Sigmoid colon (tissue), 6 donors: ENCODE measurements at regions not wholly inside any gene's neighbourhood (a gene's known extent, or its start where the extent isn't known, plus 50 kb on each side); places are given as distances from the start of the nearest gene placed in this dataset.
"Not testable (repeated sequence)": the region's sequence is repeated elsewhere in the genome, so short reads cannot be mapped to it uniquely, and the experiment has no call there.

Experiments used
- DNase-seq: peaks from one replicate; pipeline ENCODE4 v3.0.0-alpha.2; 2019
- H3K27ac ChIP-seq, 4 donors: fragments of 200-600 bp; sonication (generic); one replicate each; pipeline ENCODE4 v1.5.1; 2016 to 2019; ENCODE audit warnings: mild to moderate bottlenecking in 1 of 4
- H3K27me3 ChIP-seq, 3 donors: fragments of 200-600 bp; sonication (generic); one replicate each; pipeline ENCODE4 v1.5.1; 2019; ENCODE audit warnings: mild to moderate bottlenecking in 1 of 3
- H3K36me3 ChIP-seq, 4 donors: fragments of 200-600 bp; sonication (generic); one replicate each; pipeline ENCODE4 v1.5.1; 2016 to 2019
- H3K4me1 ChIP-seq, 4 donors: fragments of 200-600 bp; sonication (generic); one replicate each; pipeline ENCODE4 v1.5.1; 2017 to 2019
- H3K4me3 ChIP-seq, 4 donors: fragments of 200-600 bp; sonication (generic); one replicate each; pipeline ENCODE4 v1.5.1; 2017 to 2019; ENCODE audit warnings: mild to moderate bottlenecking in 2 of 4, moderate library complexity in 1 of 4
- H3K9me3 ChIP-seq, 4 donors: fragments of 200-600 bp in 3 of 4; sonication (generic) in 3 of 4; one replicate each; pipeline versions ENCODE4 v1.5.1 to v1.6.1; 2013 to 2019
- EP300 ChIP-seq, 4 donors: sonication (generic); formaldehyde crosslinking; IDR thresholded peaks; one replicate each; pipeline ENCODE4 v1.6.1; 2017; ENCODE audit warnings: antibody characterized with exemption in 4 of 4
- POLR2A ChIP-seq, 2 donors: fragments of 450-650 bp; IDR thresholded peaks; one replicate each; pipeline ENCODE4 v1.6.1; 2016; ENCODE audit warnings: antibody characterized with exemption in 2 of 2, mild to moderate bottlenecking in 2 of 2, moderate library complexity in 2 of 2
- POLR2AphosphoS5 ChIP-seq, 4 donors: sonication (generic); formaldehyde crosslinking; IDR thresholded peaks; one replicate each; pipeline ENCODE4 v1.6.1; 2017; ENCODE audit warnings: antibody characterized with exemption in 4 of 4
- WGBS, 2 donors: extraction: QIAGEN DNeasy Blood & Tissue Kit; methylation state at CpG; one replicate each; pipeline ENCODE4 v1.1.7; 2013; 5-methylcytosine and 5-hydroxymethylcytosine counted together
- intact Hi-C: fragments of 100-400 bp; cut with DNase I; formaldehyde crosslinking; loops from one replicate; pipeline ENCODE4 v1.15.1; 2023
- TF ChIP-seq, protein P1 (sequence below), 4 experiments: fragments of 450-650 bp in 3 of 4; fragments of 200-600 bp in 1 of 4; IDR thresholded peaks; one replicate each; pipeline ENCODE4 v1.5.1; 2016 to 2019; ENCODE audit warnings: antibody characterized with exemption in 4 of 4, mild to moderate bottlenecking in 3 of 4, moderate library complexity in 2 of 4
- donor health status: healthy with polysubstance abuse.
- donor health status: healthy.

DNA sequence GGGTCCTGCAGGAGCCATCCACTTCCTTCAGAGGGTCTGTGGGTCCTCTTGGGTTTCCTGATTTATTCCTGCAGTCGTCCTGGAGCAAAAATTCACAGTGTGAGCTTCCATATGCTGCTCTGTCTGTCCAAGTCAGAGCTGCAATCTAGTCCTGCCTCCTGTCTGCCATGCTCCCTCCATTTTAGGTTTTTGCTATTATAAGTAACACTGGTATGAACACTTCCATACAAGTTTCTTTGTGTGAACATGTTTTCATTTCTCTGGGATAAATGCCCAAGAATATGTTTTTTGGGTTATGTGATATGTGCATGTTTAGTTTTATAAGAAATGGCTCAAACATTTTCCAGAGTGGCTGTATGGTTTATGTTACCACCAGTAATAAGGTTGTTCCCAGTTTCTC is 188.1 kb downstream of the ACTR3B start:
- Histone ChIP-seq H3K9me3 (no peaks in the 10 kb centered on the region), H3K4me1 (no peaks in the 10 kb centered on the region), H3K36me3 (no peaks in the 10 kb centered on the region), H3K27ac (no peak overlapping the region), H3K4me3 (no peak overlapping the region), H3K27me3 (no peaks in the 10 kb centered on the region)
- TF ChIP-seq POLR2A (IDR thresholded peaks at IDR 0.05) (no peak), EP300 (IDR thresholded peaks at IDR 0.05) (no peak), POLR2AphosphoS5 (IDR thresholded peaks at IDR 0.05) (no peak)
- TF ChIP-seq, protein P1, sequence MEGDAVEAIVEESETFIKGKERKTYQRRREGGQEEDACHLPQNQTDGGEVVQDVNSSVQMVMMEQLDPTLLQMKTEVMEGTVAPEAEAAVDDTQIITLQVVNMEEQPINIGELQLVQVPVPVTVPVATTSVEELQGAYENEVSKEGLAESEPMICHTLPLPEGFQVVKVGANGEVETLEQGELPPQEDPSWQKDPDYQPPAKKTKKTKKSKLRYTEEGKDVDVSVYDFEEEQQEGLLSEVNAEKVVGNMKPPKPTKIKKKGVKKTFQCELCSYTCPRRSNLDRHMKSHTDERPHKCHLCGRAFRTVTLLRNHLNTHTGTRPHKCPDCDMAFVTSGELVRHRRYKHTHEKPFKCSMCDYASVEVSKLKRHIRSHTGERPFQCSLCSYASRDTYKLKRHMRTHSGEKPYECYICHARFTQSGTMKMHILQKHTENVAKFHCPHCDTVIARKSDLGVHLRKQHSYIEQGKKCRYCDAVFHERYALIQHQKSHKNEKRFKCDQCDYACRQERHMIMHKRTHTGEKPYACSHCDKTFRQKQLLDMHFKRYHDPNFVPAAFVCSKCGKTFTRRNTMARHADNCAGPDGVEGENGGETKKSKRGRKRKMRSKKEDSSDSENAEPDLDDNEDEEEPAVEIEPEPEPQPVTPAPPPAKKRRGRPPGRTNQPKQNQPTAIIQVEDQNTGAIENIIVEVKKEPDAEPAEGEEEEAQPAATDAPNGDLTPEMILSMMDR (IDR thresholded peaks at IDR 0.05) = no peak
- 53 to 77% methylated on average over 1 of the region's 1 CpG for WGBS, 2 donors
- DNase-seq = no peak
- intact Hi-C loops = no loop called here

DNA sequence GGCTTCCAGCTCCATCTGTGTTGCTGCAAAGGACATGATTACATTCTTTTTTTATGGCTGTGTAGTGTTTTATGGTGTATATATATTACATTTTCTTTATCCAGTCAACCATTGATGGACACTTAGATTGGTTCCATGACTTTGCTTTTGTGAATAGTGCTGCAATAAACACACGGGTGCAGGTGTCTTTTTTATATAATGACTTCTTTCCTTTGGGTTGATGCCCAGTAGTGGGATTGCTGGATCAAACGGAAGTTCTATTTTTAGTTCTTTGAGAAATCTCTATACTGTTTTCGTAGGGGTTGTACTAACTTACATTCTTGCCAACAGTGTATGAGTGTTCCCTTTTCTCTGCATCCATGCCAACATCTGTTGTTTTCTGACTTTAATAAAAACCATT is 189.7 kb downstream of the ACTR3B start:
- TF ChIP-seq POLR2AphosphoS5 (IDR thresholded peaks at IDR 0.05) (no peak), EP300 (IDR thresholded peaks at IDR 0.05) (no peak), POLR2A (IDR thresholded peaks at IDR 0.05) (no peak)
- TF ChIP-seq, protein P1 (IDR thresholded peaks at IDR 0.05) = no peak
- 16 to 48% methylated on average over 3 of the region's 3 CpGs for WGBS, 2 donors

DNA sequence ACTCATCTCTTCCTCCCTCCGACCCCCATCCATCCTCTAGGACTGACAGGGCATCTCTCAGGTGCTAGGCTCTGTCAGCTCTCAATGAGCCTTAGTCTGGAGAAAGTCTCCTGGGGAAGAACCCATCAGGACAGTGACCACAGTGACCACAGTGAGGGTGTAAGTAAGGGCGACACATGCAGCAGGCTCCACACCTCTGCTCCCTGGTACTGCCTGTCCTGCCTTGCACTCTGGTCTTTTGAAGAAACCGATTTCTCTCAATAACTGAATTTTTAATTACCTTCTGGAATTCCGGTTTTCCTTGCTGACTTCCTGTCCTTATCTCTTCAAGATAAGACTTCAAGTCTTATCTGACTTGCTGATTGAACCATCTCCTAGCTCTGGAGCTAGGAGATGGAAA is 190.2 kb downstream of the ACTR3B start:
- intact Hi-C loops = no loop called here
- no peak for DNase-seq
- no peaks in the 10 kb centered on the region for H3K9me3 ChIP-seq

More for the DNA sequence above, 189.7 kb downstream of the ACTR3B start:
- H3K9me3 ChIP-seq = no peaks in the 10 kb centered on the region
- intact Hi-C loops = no loop called here
- DNase-seq = no peak
- H3K4me1 ChIP-seq = no peaks in the 10 kb centered on the region
- H3K27ac ChIP-seq = no peak overlapping the region
- H3K4me3 ChIP-seq = no peak overlapping the region
- H3K36me3 ChIP-seq = no peaks in the 10 kb centered on the region
- no peaks in the 10 kb centered on the region for H3K27me3 ChIP-seq

DNA sequence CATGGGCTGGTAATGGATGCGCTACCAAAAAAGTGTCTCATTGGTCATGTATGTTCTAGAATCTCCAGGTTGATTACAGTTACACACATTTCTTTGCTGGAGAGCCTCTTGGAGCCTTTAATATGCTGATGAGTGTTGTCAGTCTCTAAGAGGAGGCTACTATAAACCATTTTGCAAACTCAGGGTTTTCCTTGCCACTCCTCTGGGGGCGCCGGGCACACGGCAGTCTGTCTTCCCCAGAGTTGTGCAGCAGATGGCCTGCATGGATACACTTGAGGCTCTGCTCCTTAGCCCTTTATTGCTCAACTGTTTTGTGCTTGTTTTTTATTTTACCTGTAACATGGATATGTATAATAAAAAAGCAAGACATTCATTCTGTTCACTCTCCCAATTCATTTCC is 196.5 kb downstream of the ACTR3B start:
- TF ChIP-seq, protein P1 (IDR thresholded peaks at IDR 0.05) = no peak
- TF ChIP-seq POLR2A (IDR thresholded peaks at IDR 0.05) (no peak), POLR2AphosphoS5 (IDR thresholded peaks at IDR 0.05) (no peak), EP300 (IDR thresholded peaks at IDR 0.05) (no peak)
- peaks cover 0 to under 1% (median 0%) of the 10 kb centered on the region in 4 donors for H3K9me3 ChIP-seq
- H3K27me3 ChIP-seq = no peaks in the 10 kb centered on the region
- H3K36me3 ChIP-seq = no peaks in the 10 kb centered on the region
- no peak for DNase-seq
- H3K27ac ChIP-seq = no peak overlapping the region
- 60 to 81% methylated on average over 4 of the region's 4 CpGs for WGBS, 2 donors
- intact Hi-C loops = no loop called here
- H3K4me1 ChIP-seq = no peaks in the 10 kb centered on the region
- no peak overlapping the region for H3K4me3 ChIP-seq

More for the DNA sequence above, 190.2 kb downstream of the ACTR3B start:
- TF ChIP-seq POLR2AphosphoS5 (IDR thresholded peaks at IDR 0.05) = no peak
- TF ChIP-seq POLR2A (IDR thresholded peaks at IDR 0.05) = no peak
- Histone ChIP-seq H3K27me3 (no peaks in the 10 kb centered on the region), H3K27ac (no peak overlapping the region), H3K4me3 (no peak overlapping the region), H3K36me3 (no peaks in the 10 kb centered on the region), H3K4me1 (no peaks in the 10 kb centered on the region)
- WGBS, 2 donors = 12 to 58% methylated on average over 4 of the region's 4 CpGs

DNA sequence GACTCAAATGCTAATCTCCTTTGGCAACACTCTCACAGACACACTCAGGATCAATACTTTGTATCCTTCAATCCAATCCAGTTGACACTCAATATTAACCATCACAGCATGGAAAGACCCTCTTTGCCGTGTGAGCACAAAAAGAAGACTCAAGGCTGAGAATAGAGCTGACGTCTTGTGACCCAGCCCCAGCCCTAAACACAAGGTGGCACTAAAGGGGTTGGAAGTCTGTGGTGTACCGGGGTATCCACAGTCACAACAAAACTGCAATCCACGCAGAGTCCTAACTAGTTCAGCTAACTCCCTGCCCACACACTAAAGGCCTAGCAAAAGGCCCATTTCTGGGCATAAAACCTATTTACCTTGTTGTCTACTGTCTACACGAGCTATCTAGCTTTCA is 200.1 kb downstream of the ACTR3B start:
- no peak for TF ChIP-seq POLR2A (IDR thresholded peaks at IDR 0.05)
- Histone ChIP-seq H3K4me3 (no peak overlapping the region), H3K36me3 (no peaks in the 10 kb centered on the region), H3K27me3 (no peaks in the 10 kb centered on the region), H3K27ac (no peak overlapping the region), H3K9me3 (peaks cover 0 to 5% (median 0%) of the 10 kb centered on the region in 4 donors), H3K4me1 (no peaks in the 10 kb centered on the region)
- WGBS, 2 donors = 70 to 84% methylated on average over 5 of the region's 5 CpGs
- intact Hi-C loops = no loop called here
- no peak for DNase-seq

DNA sequence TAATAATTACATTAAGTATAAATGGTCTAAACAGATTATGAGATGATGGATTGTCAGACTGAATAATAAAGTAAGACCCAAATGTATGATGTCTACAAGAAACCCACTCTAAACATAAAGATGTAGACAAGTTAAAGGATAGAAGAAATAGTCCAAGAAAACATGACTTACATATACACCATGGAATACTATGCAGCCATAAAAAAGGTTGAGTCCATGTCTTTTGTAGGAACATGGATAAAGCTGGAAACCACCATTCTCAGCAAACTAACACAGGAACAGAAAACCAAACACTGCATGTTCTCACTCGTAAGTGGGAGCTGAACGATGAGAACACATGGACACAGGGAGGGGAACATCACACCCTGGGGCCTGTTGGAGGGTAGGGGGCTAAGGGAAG is 202.2 kb downstream of the ACTR3B start:
- WGBS, 2 donors = 82 to 88% methylated on average over 2 of the region's 2 CpGs
- H3K9me3 ChIP-seq, H3K4me3 ChIP-seq: not testable (repeated sequence)

More for the DNA sequence above, 202.2 kb downstream of the ACTR3B start:
- intact Hi-C loops, H3K27ac ChIP-seq, H3K4me1 ChIP-seq, H3K36me3 ChIP-seq, DNase-seq, H3K27me3 ChIP-seq: not testable (repeated sequence)
